ENCODE measurements at regions not wholly inside any gene's neighbourhood (a gene's known extent, or its start where the extent isn't known, plus 50 kb on each side); places are given as distances from the start of the nearest gene placed in this dataset.

- no peak for DNase-seq
- WGBS, 5 donors: 42 to 60% (median 46%) methylated on average over 3 of the region's 3 CpGs
- TF ChIP-seq POLR2A (IDR thresholded peaks at IDR 0.05): no peak
- TF ChIP-seq POLR2AphosphoS5 (IDR thresholded peaks at IDR 0.05): peak in 1 of 3 donors; percentile 17
- Histone ChIP-seq H3K36me3 (no peaks in the 10 kb centered on the region), H3K4me1 (no peaks in the 10 kb centered on the region), H3K9me3 (no peaks in the 10 kb centered on the region), H3K4me3 (no peak overlapping the region), H3K27me3 (no peaks in the 10 kb centered on the region), H3K27ac (no peak overlapping the region)
- intact Hi-C loops (cut with DNase I; ENCODE audit: low total_unique reads): no loop called here
These were observed 177.7 kb upstream of the COL1A2 start for GRCh38 chr7:94216944-94217461.

- no peaks in the 10 kb centered on the region for H3K4me1 ChIP-seq
- no peaks in the 10 kb centered on the region for H3K27me3 ChIP-seq
- H3K27ac ChIP-seq: no peak overlapping the region
- TF ChIP-seq POLR2AphosphoS5 (IDR thresholded peaks at IDR 0.05) (no peak), POLR2A (IDR thresholded peaks at IDR 0.05) (no peak), EP300 (IDR thresholded peaks at IDR 0.05) (no peak)
- TF ChIP-seq, protein P1, sequence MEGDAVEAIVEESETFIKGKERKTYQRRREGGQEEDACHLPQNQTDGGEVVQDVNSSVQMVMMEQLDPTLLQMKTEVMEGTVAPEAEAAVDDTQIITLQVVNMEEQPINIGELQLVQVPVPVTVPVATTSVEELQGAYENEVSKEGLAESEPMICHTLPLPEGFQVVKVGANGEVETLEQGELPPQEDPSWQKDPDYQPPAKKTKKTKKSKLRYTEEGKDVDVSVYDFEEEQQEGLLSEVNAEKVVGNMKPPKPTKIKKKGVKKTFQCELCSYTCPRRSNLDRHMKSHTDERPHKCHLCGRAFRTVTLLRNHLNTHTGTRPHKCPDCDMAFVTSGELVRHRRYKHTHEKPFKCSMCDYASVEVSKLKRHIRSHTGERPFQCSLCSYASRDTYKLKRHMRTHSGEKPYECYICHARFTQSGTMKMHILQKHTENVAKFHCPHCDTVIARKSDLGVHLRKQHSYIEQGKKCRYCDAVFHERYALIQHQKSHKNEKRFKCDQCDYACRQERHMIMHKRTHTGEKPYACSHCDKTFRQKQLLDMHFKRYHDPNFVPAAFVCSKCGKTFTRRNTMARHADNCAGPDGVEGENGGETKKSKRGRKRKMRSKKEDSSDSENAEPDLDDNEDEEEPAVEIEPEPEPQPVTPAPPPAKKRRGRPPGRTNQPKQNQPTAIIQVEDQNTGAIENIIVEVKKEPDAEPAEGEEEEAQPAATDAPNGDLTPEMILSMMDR (IDR thresholded peaks at IDR 0.05): no peak
- intact Hi-C loops (cut with DNase I; ENCODE audit: low total_unique reads): no loop called here
- no peak for DNase-seq
- WGBS, 5 donors: 77 to 83% (median 80%) methylated on average over 2 of the region's 2 CpGs
- H3K9me3 ChIP-seq: no peaks in the 10 kb centered on the region
- no peaks in the 10 kb centered on the region for H3K36me3 ChIP-seq
- H3K4me3 ChIP-seq: no peak overlapping the region
These were observed 176.9 kb upstream of the COL1A2 start for GRCh38 chr7:94217766-94218165.

DNA sequence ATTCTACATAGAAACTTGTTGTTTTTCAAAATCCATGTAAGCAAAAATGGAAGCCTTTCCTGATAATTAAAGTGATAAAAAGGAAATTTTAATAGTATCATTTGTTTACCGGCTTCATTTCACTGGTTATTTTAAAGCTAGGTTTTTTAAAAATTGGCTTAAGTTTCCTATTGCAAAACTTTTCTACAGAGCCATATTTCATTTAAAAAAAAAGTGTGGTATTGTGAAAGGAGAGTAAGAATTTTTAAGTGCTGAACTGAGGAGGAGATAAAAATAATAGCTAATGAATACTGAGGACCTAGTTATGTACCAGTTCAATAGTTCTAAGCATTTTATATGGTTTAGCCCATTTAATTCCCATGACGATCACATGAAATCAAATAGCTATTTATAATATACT, 172.2 kb upstream of the COL1A2 start:
- H3K4me3 ChIP-seq: no peak overlapping the region
- H3K27ac ChIP-seq: no peak overlapping the region
- intact Hi-C loops (cut with DNase I; ENCODE audit: low total_unique reads): no loop called here
- peaks cover 0 to 4% (median 0%) of the 10 kb centered on the region in 3 donors for H3K27me3 ChIP-seq
- TF ChIP-seq POLR2AphosphoS5 (IDR thresholded peaks at IDR 0.05): no peak
- TF ChIP-seq, protein P1 (IDR thresholded peaks at IDR 0.05): no peak
- TF ChIP-seq POLR2A (IDR thresholded peaks at IDR 0.05): no peak
- no peak for TF ChIP-seq EP300 (IDR thresholded peaks at IDR 0.05)
- H3K9me3 ChIP-seq: no peaks in the 10 kb centered on the region
- no peaks in the 10 kb centered on the region for H3K36me3 ChIP-seq
- peaks cover 0 to 4% (median 0%) of the 10 kb centered on the region in 4 donors for H3K4me1 ChIP-seq
- DNase-seq: no peak
- 82 to 91% (median 88%) methylated on average over 2 of the region's 2 CpGs for WGBS, 5 donors

GRCh38 chr7:94223375-94224084, 171.2 kb upstream of the COL1A2 start:
- no peak overlapping the region for H3K27ac ChIP-seq
- H3K9me3 ChIP-seq: no peaks in the 10 kb centered on the region
- no peak for TF ChIP-seq EP300 (IDR thresholded peaks at IDR 0.05)
- TF ChIP-seq, protein P1 (IDR thresholded peaks at IDR 0.05): peak in 1 of 7 experiments; percentile 11
- TF ChIP-seq POLR2AphosphoS5 (IDR thresholded peaks at IDR 0.05): no peak
- TF ChIP-seq POLR2A (IDR thresholded peaks at IDR 0.05): no peak
- no peaks in the 10 kb centered on the region for H3K36me3 ChIP-seq
- peaks cover 0 to 4% (median 0%) of the 10 kb centered on the region in 3 donors for H3K27me3 ChIP-seq
- DNase-seq: peak in 1 of 2 donors; percentile 12
- H3K4me1 ChIP-seq: peaks cover 0 to 4% (median 0%) of the 10 kb centered on the region in 4 donors
- H3K4me3 ChIP-seq: no peak overlapping the region
- WGBS, 5 donors: 15 to 28% (median 20%) methylated on average over 6 of the region's 6 CpGs
- intact Hi-C loops (cut with DNase I; ENCODE audit: low total_unique reads): no loop called here

- no peak overlapping the region for H3K4me3 ChIP-seq
- H3K27me3 ChIP-seq: peaks cover 0 to 4% (median 0%) of the 10 kb centered on the region in 3 donors
These were observed 166.5 kb upstream of the COL1A2 start for GRCh38 chr7:94228223-94228622.

More at GRCh38 chr7:94228223-94228622, 166.5 kb upstream of the COL1A2 start:
- DNase-seq: no peak
- H3K27ac ChIP-seq: no peak overlapping the region
- H3K4me1 ChIP-seq: peaks cover 0 to 4% (median 0%) of the 10 kb centered on the region in 4 donors
- no peaks in the 10 kb centered on the region for H3K9me3 ChIP-seq
- no peaks in the 10 kb centered on the region for H3K36me3 ChIP-seq
- TF ChIP-seq POLR2AphosphoS5 (IDR thresholded peaks at IDR 0.05) (no peak), POLR2A (IDR thresholded peaks at IDR 0.05) (no peak), EP300 (IDR thresholded peaks at IDR 0.05) (no peak)
- TF ChIP-seq, protein P1 (IDR thresholded peaks at IDR 0.05): no peak
- intact Hi-C loops (cut with DNase I; ENCODE audit: low total_unique reads): no loop called here
